ENCODE measurements at regions not wholly inside any gene's neighbourhood (a gene's known extent, or its start where the extent isn't known, plus 50 kb on each side); places are given as distances from the start of the nearest gene placed in this dataset.

DNA sequence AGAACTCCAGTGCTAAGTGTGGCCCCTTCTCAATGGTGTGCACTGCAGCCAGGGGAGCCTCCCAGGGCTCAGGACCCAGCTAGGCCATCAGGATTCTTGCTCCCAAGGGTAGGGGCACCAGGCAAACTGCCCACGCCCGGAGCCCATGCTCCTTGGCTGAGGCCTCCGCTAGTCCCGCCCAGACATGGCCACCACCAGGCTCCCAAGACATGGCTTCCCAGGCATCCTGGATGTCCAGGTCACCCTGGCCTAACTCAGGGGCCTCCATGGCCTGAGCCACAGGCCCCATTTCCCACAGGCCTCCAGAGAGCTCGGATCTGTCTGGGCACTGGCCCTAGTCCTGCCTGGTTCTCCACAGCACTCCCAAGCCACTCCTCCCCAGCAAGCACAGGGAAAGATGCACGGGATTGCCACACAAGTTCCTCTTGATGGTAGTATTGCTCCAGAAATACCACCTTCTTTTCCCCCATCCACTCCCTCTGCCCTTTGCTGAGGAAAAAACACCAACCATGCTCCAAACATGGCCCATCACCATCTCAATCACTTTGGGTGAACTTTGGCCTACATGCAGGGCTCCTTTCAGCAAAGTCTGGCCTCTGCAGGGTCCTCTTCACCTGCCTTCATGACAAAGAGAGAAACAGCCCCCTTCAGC is 274.7 kb upstream of the AGTR2 start:
- no peak overlapping the region for H3K4me2 ChIP-seq (ENCODE audit: low read length)
- H3K9me2 ChIP-seq (ENCODE audit: insufficient read depth): no peaks in the 10 kb centered on the region
- no peak overlapping the region for H3K9ac ChIP-seq (ENCODE audit: low read length)
- H2AFZ ChIP-seq (ENCODE audit: low read depth, low read length, poor library complexity, severe bottlenecking): no peak overlapping the region
- H3K27ac ChIP-seq (ENCODE audit: low read depth, low read length): no peak overlapping the region
- BruUV-seq (replicated peaks): no TSS peak
- H3K4me3 ChIP-seq (replicated peaks in 1 of 2; ENCODE audit: low read depth in 1 of 2, low read length in 2 of 2): no peak overlapping the region
- peaks cover 0 to 23% of the 10 kb centered on the region in 2 experiments; a peak in 3 of 4 replicates for H3K4me1 ChIP-seq (ENCODE audit: control insufficient read depth in 1 of 2, insufficient read depth in 2 of 2, low read length in 2 of 2)
- ChIA-PET POLR2A (no interaction called here), RAD21 (ENCODE audit: low non-redundant PET in 1 of 2, low total read pairs in 2 of 2, uncharacterized antibody in 2 of 2, unreplicated experiment in 2 of 2) (no interaction called here), CTCF (no interaction called here)
- no peaks in the 10 kb centered on the region for H3K36me3 ChIP-seq (ENCODE audit: control insufficient read depth in 1 of 2, insufficient read depth in 2 of 2, low read length in 2 of 2)
- H3K79me2 ChIP-seq (ENCODE audit: insufficient read depth, low read length): peaks cover 4% of the 10 kb centered on the region; the same call in 1 of the 2 replicates
- no peaks in the 10 kb centered on the region for H3K27me3 ChIP-seq (ENCODE audit: insufficient read depth, low read length)
- TF ChIP-seq YY1 (IDR thresholded peaks at IDR 0.05; ENCODE audit: extremely low read depth, insufficient replicate concordance, low read depth, low read length): no peak
- H3K9me3 ChIP-seq (ENCODE audit: control insufficient read depth in 1 of 2, insufficient read depth in 1 of 2, low read depth in 1 of 2, low read length in 2 of 2): no peaks in the 10 kb centered on the region
- H4K20me1 ChIP-seq (ENCODE audit: insufficient read depth): no peaks in the 10 kb centered on the region
- no peak for ATAC-seq
- intact Hi-C loops (cut with micrococcal nuclease): no loop called here
- DNase-seq (ENCODE audit: low read depth, low spot score): no peak

DNA sequence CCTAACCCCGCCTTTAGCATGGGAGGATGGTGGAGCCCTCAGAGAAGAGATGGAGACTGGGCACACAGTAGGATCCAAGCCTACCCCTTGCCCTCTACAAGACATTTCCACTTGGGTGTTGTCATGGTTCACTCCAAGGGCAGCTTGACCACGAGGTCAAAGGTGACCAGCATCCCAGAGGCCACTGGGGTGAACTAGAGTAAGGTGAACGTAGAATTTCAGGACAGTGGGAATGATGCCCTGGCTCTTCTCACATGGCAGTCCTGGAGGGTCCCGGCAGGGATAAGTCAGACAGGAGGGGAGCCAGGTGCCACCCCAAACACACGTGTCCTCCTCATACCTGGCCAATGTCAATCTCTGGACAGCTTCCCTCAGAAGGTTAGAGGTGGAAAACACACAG is 274.2 kb upstream of the AGTR2 start:
- peaks cover 0 to 23% of the 10 kb centered on the region in 2 experiments; a peak in 3 of 4 replicates for H3K4me1 ChIP-seq (ENCODE audit: control insufficient read depth in 1 of 2, insufficient read depth in 2 of 2, low read length in 2 of 2)
- no peaks in the 10 kb centered on the region for H3K9me3 ChIP-seq (ENCODE audit: control insufficient read depth in 1 of 2, insufficient read depth in 1 of 2, low read depth in 1 of 2, low read length in 2 of 2)
- BruUV-seq (replicated peaks): no TSS peak
- no peak for ATAC-seq
- no peak overlapping the region for H3K4me2 ChIP-seq (ENCODE audit: low read length)
- H3K9me2 ChIP-seq (ENCODE audit: insufficient read depth): no peaks in the 10 kb centered on the region
- POLR2A ChIA-PET: no interaction called here
- no peak overlapping the region for H3K27ac ChIP-seq (ENCODE audit: low read depth, low read length)
- no peaks in the 10 kb centered on the region for H4K20me1 ChIP-seq (ENCODE audit: insufficient read depth)
- peaks cover 4% of the 10 kb centered on the region; the same call in 1 of the 2 replicates for H3K79me2 ChIP-seq (ENCODE audit: insufficient read depth, low read length)
- intact Hi-C loops (cut with micrococcal nuclease): no loop called here
- H2AFZ ChIP-seq (ENCODE audit: low read depth, low read length, poor library complexity, severe bottlenecking): no peak overlapping the region
- H3K4me3 ChIP-seq (replicated peaks in 1 of 2; ENCODE audit: low read depth in 1 of 2, low read length in 2 of 2): no peak overlapping the region
- CTCF ChIA-PET: no interaction called here
- H3K9ac ChIP-seq (ENCODE audit: low read length): no peak overlapping the region
- H3K36me3 ChIP-seq (ENCODE audit: control insufficient read depth in 1 of 2, insufficient read depth in 2 of 2, low read length in 2 of 2): no peaks in the 10 kb centered on the region
- RAD21 ChIA-PET (ENCODE audit: low non-redundant PET in 1 of 2, low total read pairs in 2 of 2, uncharacterized antibody in 2 of 2, unreplicated experiment in 2 of 2): no interaction called here
- no peak for DNase-seq (ENCODE audit: low read depth, low spot score)
- no peaks in the 10 kb centered on the region for H3K27me3 ChIP-seq (ENCODE audit: insufficient read depth, low read length)
- TF ChIP-seq TCF7L2 (IDR thresholded peaks at IDR 0.05; ENCODE audit: borderline replicate concordance, extremely low read depth, insufficient read depth, insufficient read length) (no peak), CEBPB (IDR thresholded peaks at IDR 0.05; ENCODE audit: low read depth) (no peak), SIN3A (IDR thresholded peaks at IDR 0.05; ENCODE audit: low read depth) (no peak), POLR2AphosphoS5 (IDR thresholded peaks at IDR 0.05; ENCODE audit: low read depth, low read length) (no peak), CBX3 (IDR thresholded peaks at IDR 0.05; ENCODE audit: low read depth) (no peak), EZH2phosphoT487 (IDR thresholded peaks at IDR 0.05; ENCODE audit: borderline replicate concordance) (no peak), RAD21 (IDR thresholded peaks at IDR 0.05; ENCODE audit: low read depth) (no peak), FOSL1 (IDR thresholded peaks at IDR 0.05; ENCODE audit: low read depth) (no peak), ELF1 (IDR thresholded peaks at IDR 0.05; ENCODE audit: borderline replicate concordance, low read depth) (no peak), EZH2 (IDR thresholded peaks at IDR 0.05) (no peak), CTCF (IDR thresholded peaks at IDR 0.05 in 2 of 3, conservative IDR thresholded peaks at IDR 0.05 in 1 of 3; ENCODE audit: borderline replicate concordance in 1 of 3, insufficient read depth in 1 of 3, low read depth in 2 of 3, low read length in 2 of 3) (no peak), SP1 (IDR thresholded peaks at IDR 0.05; ENCODE audit: low read depth) (no peak), POLR2A (IDR thresholded peaks at IDR 0.05; ENCODE audit: borderline replicate concordance, extremely low read depth, insufficient read depth, insufficient read length) (no peak)
- TF ChIP-seq, protein P1, sequence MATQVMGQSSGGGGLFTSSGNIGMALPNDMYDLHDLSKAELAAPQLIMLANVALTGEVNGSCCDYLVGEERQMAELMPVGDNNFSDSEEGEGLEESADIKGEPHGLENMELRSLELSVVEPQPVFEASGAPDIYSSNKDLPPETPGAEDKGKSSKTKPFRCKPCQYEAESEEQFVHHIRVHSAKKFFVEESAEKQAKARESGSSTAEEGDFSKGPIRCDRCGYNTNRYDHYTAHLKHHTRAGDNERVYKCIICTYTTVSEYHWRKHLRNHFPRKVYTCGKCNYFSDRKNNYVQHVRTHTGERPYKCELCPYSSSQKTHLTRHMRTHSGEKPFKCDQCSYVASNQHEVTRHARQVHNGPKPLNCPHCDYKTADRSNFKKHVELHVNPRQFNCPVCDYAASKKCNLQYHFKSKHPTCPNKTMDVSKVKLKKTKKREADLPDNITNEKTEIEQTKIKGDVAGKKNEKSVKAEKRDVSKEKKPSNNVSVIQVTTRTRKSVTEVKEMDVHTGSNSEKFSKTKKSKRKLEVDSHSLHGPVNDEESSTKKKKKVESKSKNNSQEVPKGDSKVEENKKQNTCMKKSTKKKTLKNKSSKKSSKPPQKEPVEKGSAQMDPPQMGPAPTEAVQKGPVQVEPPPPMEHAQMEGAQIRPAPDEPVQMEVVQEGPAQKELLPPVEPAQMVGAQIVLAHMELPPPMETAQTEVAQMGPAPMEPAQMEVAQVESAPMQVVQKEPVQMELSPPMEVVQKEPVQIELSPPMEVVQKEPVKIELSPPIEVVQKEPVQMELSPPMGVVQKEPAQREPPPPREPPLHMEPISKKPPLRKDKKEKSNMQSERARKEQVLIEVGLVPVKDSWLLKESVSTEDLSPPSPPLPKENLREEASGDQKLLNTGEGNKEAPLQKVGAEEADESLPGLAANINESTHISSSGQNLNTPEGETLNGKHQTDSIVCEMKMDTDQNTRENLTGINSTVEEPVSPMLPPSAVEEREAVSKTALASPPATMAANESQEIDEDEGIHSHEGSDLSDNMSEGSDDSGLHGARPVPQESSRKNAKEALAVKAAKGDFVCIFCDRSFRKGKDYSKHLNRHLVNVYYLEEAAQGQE (IDR thresholded peaks at IDR 0.05; ENCODE audit: low read depth): no peak
- TF ChIP-seq, protein P2, sequence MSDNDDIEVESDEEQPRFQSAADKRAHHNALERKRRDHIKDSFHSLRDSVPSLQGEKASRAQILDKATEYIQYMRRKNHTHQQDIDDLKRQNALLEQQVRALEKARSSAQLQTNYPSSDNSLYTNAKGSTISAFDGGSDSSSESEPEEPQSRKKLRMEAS (IDR thresholded peaks at IDR 0.05): no peak
